ENCODE measurements at regions not wholly inside any gene's neighbourhood (a gene's known extent, or its start where the extent isn't known, plus 50 kb on each side); places are given as distances from the start of the nearest gene placed in this dataset.

- TF ChIP-seq CTCF (IDR thresholded peaks at IDR 0.05) = no peak
- no peak for TF ChIP-seq EZH2phosphoT487 (IDR thresholded peaks at IDR 0.05)
Observed at GRCh38 chr7:124084024-124084423, 51.2 kb upstream of the TMEM229A start.
